ENCODE measurements at regions not wholly inside any gene's neighbourhood (a gene's known extent, or its start where the extent isn't known, plus 50 kb on each side); places are given as distances from the start of the nearest gene placed in this dataset.

- no peak overlapping the region for H3K27ac ChIP-seq
- H3K36me3 ChIP-seq = no peaks in the 10 kb centered on the region
- no peaks in the 10 kb centered on the region for H3K4me1 ChIP-seq
- no peaks in the 10 kb centered on the region for H3K9me3 ChIP-seq
- DNase-seq = no peak
- H3K27me3 ChIP-seq = no peaks in the 10 kb centered on the region
- no peak for ATAC-seq
- H3K4me3 ChIP-seq = no peak overlapping the region
- intact Hi-C loops (cut with DNase I) = no loop called here
- no peak for TF ChIP-seq CTCF (IDR thresholded peaks at IDR 0.05)
These were observed 593.7 kb upstream of the MMS22L start for GRCh38 chr6:97876711-97877110.

GRCh38 chr6:97882755-97883154 is 599.7 kb upstream of the MMS22L start:
- ATAC-seq (no peak), DNase-seq (no peak)
- intact Hi-C loops (cut with DNase I) = no loop called here
- Histone ChIP-seq H3K27me3 (no peaks in the 10 kb centered on the region), H3K27ac (no peak overlapping the region), H3K36me3 (no peaks in the 10 kb centered on the region), H3K9me3 (no peaks in the 10 kb centered on the region), H3K4me3 (no peak overlapping the region), H3K4me1 (no peaks in the 10 kb centered on the region)
- TF ChIP-seq CTCF (IDR thresholded peaks at IDR 0.05) = no peak

- no peaks in the 10 kb centered on the region for H3K36me3 ChIP-seq
- no peaks in the 10 kb centered on the region for H3K9me3 ChIP-seq
- no peaks in the 10 kb centered on the region for H3K4me1 ChIP-seq
- H3K4me3 ChIP-seq = no peak overlapping the region
- intact Hi-C loops (cut with DNase I) = no loop called here
- no peak overlapping the region for H3K27ac ChIP-seq
- no peaks in the 10 kb centered on the region for H3K27me3 ChIP-seq
- ATAC-seq (no peak), DNase-seq (no peak)
- no peak for TF ChIP-seq CTCF (IDR thresholded peaks at IDR 0.05)
These were observed 602.3 kb upstream of the MMS22L start for GRCh38 chr6:97885325-97885724.

- no peak overlapping the region for H3K4me3 ChIP-seq
- ATAC-seq (no peak), DNase-seq (no peak)
- no peak for TF ChIP-seq CTCF (IDR thresholded peaks at IDR 0.05)
- intact Hi-C loops (cut with DNase I) = no loop called here
- H3K9me3 ChIP-seq = no peaks in the 10 kb centered on the region
- H3K4me1 ChIP-seq = no peaks in the 10 kb centered on the region
- no peak overlapping the region for H3K27ac ChIP-seq
- no peaks in the 10 kb centered on the region for H3K36me3 ChIP-seq
- H3K27me3 ChIP-seq = no peaks in the 10 kb centered on the region
These were observed 602.8 kb upstream of the MMS22L start for GRCh38 chr6:97885828-97886227.

- intact Hi-C loops (cut with DNase I) = no loop called here
- Histone ChIP-seq H3K9me3 (peaks cover 0 to 4% of the 10 kb centered on the region in 2 donors), H3K4me1 (no peaks in the 10 kb centered on the region), H3K36me3 (no peaks in the 10 kb centered on the region), H3K4me3 (no peak overlapping the region), H3K27ac (no peak overlapping the region), H3K27me3 (no peaks in the 10 kb centered on the region)
- no peak for ATAC-seq
- no peak for TF ChIP-seq CTCF (IDR thresholded peaks at IDR 0.05)
- DNase-seq = no peak
These were observed 618.5 kb upstream of the MMS22L start for GRCh38 chr6:97901531-97901930.

All from left lung (tissue), 4 donors.